Neural progenitor cell (in vitro differentiated cells): ENCODE measurements at regions not wholly inside any gene's neighbourhood (a gene's known extent, or its start where the extent isn't known, plus 50 kb on each side); places are given as distances from the start of the nearest gene placed in this dataset.
A peak's percentile ranks its signal among the peaks of the same experiment; 100 is the strongest.

Source experiments
- DNase-seq: peaks from one replicate; pipeline ENCODE4 v3.0.0-alpha.2; 2016; ENCODE audit warnings: low spot score
- H2AFZ ChIP-seq: fragments of 200-600 bp; sonication (generic); replicated peaks from 2 replicates; pipeline ENCODE4 v1.6.1; 2016; ENCODE audit warnings: antibody characterized with exemption
- H3F3A ChIP-seq: fragments of 200-600 bp; sonication (generic); 2 replicates; pipeline ENCODE4 v1.6.1; 2016; ENCODE audit warnings: antibody characterized with exemption, low read depth
- H3K27ac ChIP-seq: fragments of 200-600 bp; sonication (generic); 2 replicates; pipeline ENCODE4 v1.5.1; 2016; ENCODE audit warnings: mild to moderate bottlenecking
- H3K27me3 ChIP-seq: fragments of 200-600 bp; sonication (generic); 2 replicates; pipeline ENCODE4 v1.6.1; 2016; ENCODE audit warnings: mild to moderate bottlenecking, moderate library complexity
- H3K36me3 ChIP-seq: fragments of 200-600 bp; sonication (generic); 2 replicates; pipeline ENCODE4 v1.5.1; 2016
- H3K4me1 ChIP-seq: fragments of 200-600 bp; sonication (generic); 2 replicates; pipeline ENCODE4 v1.6.1; 2016; ENCODE audit warnings: mixed run types
- H3K4me2 ChIP-seq: fragments of 200-600 bp; sonication (generic); 2 replicates; pipeline ENCODE4 v1.6.1; 2016
- H3K4me3 ChIP-seq: fragments of 200-600 bp; sonication (generic); 2 replicates; pipeline ENCODE4 v1.5.1; 2016
- H3K79me2 ChIP-seq: fragments of 200-600 bp; sonication (generic); 2 replicates; pipeline ENCODE4 v1.6.1; 2016; ENCODE audit warnings: low read depth
- H3K9ac ChIP-seq: fragments of 200-600 bp; sonication (generic); 2 replicates; pipeline ENCODE4 v1.6.1; 2016
- H3K9me3 ChIP-seq: fragments of 200-600 bp; sonication (generic); 2 replicates; pipeline ENCODE4 v1.5.1; 2016; ENCODE audit warnings: low read depth
- H4K20me1 ChIP-seq: fragments of 200-600 bp; sonication (generic); 2 replicates; pipeline ENCODE4 v1.6.1; 2016; ENCODE audit warnings: low read depth
- H3K27ac Mint-ChIP-seq: 3 replicates; pipeline ENCODE4 v1.8.0; 2021; ENCODE audit warnings: mixed read lengths
- H3K27me3 Mint-ChIP-seq: 2 replicates; pipeline ENCODE4 v1.8.0; 2022; ENCODE audit warnings: low read depth, mild to moderate bottlenecking, inconsistent platforms, moderate library complexity, mixed read lengths; ENCODE audit not compliant: insufficient read depth
- H3K36me3 Mint-ChIP-seq: 3 replicates; pipeline ENCODE4 v1.8.0; 2021; ENCODE audit warnings: mixed read lengths
- H3K4me1 Mint-ChIP-seq: 3 replicates; pipeline ENCODE4 v1.8.0; 2021; ENCODE audit warnings: mixed read lengths
- H3K4me3 Mint-ChIP-seq: 3 replicates; pipeline ENCODE4 v1.8.0; 2021; ENCODE audit warnings: mild to moderate bottlenecking, moderate library complexity, mixed read lengths
- H3K9me3 Mint-ChIP-seq: 3 replicates; pipeline ENCODE4 v1.8.0; 2020; ENCODE audit warnings: mixed read lengths
- CTCF ChIP-seq: fragments of 200-600 bp; sonication (generic); IDR thresholded peaks from 2 replicates; pipeline ENCODE4 v1.5.1; 2017; ENCODE audit warnings: antibody characterized with exemption, mild to moderate bottlenecking
- EZH2 ChIP-seq: fragments of 200-600 bp; sonication (generic); IDR thresholded peaks from 2 replicates; pipeline ENCODE4 v1.6.1; 2017; ENCODE audit warnings: antibody characterized with exemption, mild to moderate bottlenecking, moderate library complexity
- EZH2phosphoT487 ChIP-seq: fragments of 200-600 bp; sonication (generic); IDR thresholded peaks from 2 replicates; pipeline ENCODE4 v1.6.1; 2017; ENCODE audit warnings: antibody characterized with exemption

DNA sequence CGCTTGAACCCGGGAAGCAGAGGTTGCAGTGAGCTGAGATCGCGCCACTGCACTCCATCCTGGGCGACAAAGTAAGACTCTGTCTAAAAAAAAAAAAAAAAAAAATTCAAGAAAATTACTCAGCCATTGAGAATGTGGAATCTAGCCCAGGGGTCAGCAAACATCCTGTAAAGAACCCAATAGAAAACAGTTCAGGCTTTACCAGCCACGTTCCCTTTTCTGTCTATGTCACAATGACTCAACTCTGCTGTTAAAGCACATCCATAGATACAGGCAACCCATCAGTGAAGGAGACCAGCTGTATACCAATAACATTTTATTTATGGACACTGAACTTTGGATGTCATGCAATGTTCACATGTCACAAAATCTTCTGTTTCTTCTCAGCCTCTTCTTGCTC is 435.6 kb upstream of the GYPC start:
- H3K79me2 ChIP-seq, result no peaks in the 10 kb centered on the region
- H2AFZ ChIP-seq, result no peak overlapping the region
- H3K27ac ChIP-seq, result no peak overlapping the region
- Mint-ChIP-seq H3K36me3 (no peaks in the 10 kb centered on the region), H3K4me3 (no peak overlapping the region), H3K9me3 (peaks cover 3% of the 10 kb centered on the region), H3K27ac (no peak overlapping the region), H3K4me1 (peaks cover 8% of the 10 kb centered on the region), H3K27me3 (peaks cover 2% of the 10 kb centered on the region)
- H3K36me3 ChIP-seq, result no peaks in the 10 kb centered on the region
- no peaks in the 10 kb centered on the region for H3F3A ChIP-seq
- H3K4me2 ChIP-seq, result no peak overlapping the region
- no peaks in the 10 kb centered on the region for H4K20me1 ChIP-seq
- H3K27me3 ChIP-seq, result no peaks in the 10 kb centered on the region
- TF ChIP-seq EZH2, result no peak
- no peak for TF ChIP-seq EZH2phosphoT487
- TF ChIP-seq CTCF, result no peak
- no peak overlapping the region for H3K9ac ChIP-seq
- no peaks in the 10 kb centered on the region for H3K9me3 ChIP-seq
- no peaks in the 10 kb centered on the region for H3K4me1 ChIP-seq
- no peak overlapping the region for H3K4me3 ChIP-seq
- no peak for DNase-seq

DNA sequence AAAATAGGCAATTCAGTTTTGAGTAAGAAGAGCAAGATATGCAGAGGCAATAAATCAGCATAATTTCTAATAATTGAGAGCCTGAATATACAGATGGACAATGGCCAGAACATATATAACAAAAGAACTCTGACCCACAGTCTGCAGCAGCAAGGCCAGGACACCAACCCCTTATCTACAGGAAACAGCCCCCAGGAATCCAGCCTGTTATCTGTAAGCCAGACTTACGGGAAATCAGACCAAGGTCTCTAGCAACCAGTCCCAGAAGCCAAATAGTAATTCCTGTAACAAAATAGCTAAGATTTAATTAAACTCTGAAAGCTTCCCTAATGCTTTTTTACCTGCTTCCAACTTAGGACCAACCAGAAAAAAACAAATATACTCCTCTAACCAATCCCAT is 434.5 kb upstream of the GYPC start:
- no peak overlapping the region for H3K4me3 ChIP-seq
- Mint-ChIP-seq H3K36me3 (no peaks in the 10 kb centered on the region), H3K4me3 (no peak overlapping the region), H3K4me1 (peaks cover 8% of the 10 kb centered on the region), H3K9me3 (peaks cover 3% of the 10 kb centered on the region), H3K27me3 (peaks cover 2% of the 10 kb centered on the region), H3K27ac (no peak overlapping the region)
- peak overlapping the region; percentile 34 for H2AFZ ChIP-seq
- H4K20me1 ChIP-seq, result no peaks in the 10 kb centered on the region
- no peak for DNase-seq
- H3K4me2 ChIP-seq, result no peak overlapping the region
- no peaks in the 10 kb centered on the region for H3F3A ChIP-seq
- no peaks in the 10 kb centered on the region for H3K27me3 ChIP-seq
- H3K27ac ChIP-seq, result no peak overlapping the region
- no peak for TF ChIP-seq EZH2phosphoT487
- TF ChIP-seq CTCF, result no peak
- TF ChIP-seq EZH2, result no peak
- no peaks in the 10 kb centered on the region for H3K79me2 ChIP-seq
- no peaks in the 10 kb centered on the region for H3K9me3 ChIP-seq
- H3K4me1 ChIP-seq, result no peaks in the 10 kb centered on the region
- H3K36me3 ChIP-seq, result no peaks in the 10 kb centered on the region
- no peak overlapping the region for H3K9ac ChIP-seq

DNA sequence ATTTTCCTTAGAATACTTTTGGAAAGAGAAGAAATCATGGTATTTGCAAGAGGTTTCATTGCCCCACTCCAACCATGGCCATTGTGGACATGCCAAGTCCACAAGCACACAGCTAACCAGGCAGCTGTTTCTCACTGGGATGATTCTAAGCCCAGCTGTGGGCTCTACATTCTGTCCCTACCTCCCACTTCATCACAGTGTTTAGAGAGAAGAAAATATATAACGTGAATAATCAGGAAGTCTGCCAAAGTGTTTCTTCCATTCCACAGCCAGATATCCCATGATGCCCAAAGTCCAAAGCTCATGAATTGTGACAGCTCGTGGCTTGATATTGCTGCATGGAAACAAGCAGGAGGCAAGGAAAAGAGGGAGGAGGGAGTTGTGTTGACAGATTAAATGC is 433.7 kb upstream of the GYPC start:
- H3K36me3 Mint-ChIP-seq, result no peaks in the 10 kb centered on the region
- no peak overlapping the region for H2AFZ ChIP-seq
- TF ChIP-seq EZH2 (no peak), CTCF (no peak), EZH2phosphoT487 (no peak)
- H3K9ac ChIP-seq, result no peak overlapping the region
- no peaks in the 10 kb centered on the region for H3K4me1 ChIP-seq
- H3K27ac ChIP-seq, result no peak overlapping the region
- peaks cover 8% of the 10 kb centered on the region for H3K4me1 Mint-ChIP-seq
- H3K9me3 Mint-ChIP-seq, result peaks cover 3% of the 10 kb centered on the region
- H3K79me2 ChIP-seq, result no peaks in the 10 kb centered on the region
- no peaks in the 10 kb centered on the region for H4K20me1 ChIP-seq
- no peaks in the 10 kb centered on the region for H3K27me3 ChIP-seq
- no peaks in the 10 kb centered on the region for H3K9me3 ChIP-seq
- H3K36me3 ChIP-seq, result no peaks in the 10 kb centered on the region
- DNase-seq, result no peak
- peaks cover 2% of the 10 kb centered on the region for H3K27me3 Mint-ChIP-seq
- H3K27ac Mint-ChIP-seq, result no peak overlapping the region
- H3K4me3 Mint-ChIP-seq, result no peak overlapping the region
- H3K4me2 ChIP-seq, result no peak overlapping the region
- no peak overlapping the region for H3K4me3 ChIP-seq
- no peaks in the 10 kb centered on the region for H3F3A ChIP-seq

GRCh38 chr2:126224776-126225175 is 431.2 kb upstream of the GYPC start:
- no peak for TF ChIP-seq CTCF
- TF ChIP-seq EZH2phosphoT487, result no peak
- TF ChIP-seq EZH2, result no peak
- H3K9me3 Mint-ChIP-seq, result peaks cover 3% of the 10 kb centered on the region
- H3K27ac Mint-ChIP-seq, result no peak overlapping the region
- H3K4me3 Mint-ChIP-seq, result no peak overlapping the region
- DNase-seq, result no peak
- no peaks in the 10 kb centered on the region for H3F3A ChIP-seq
- H3K4me3 ChIP-seq, result no peak overlapping the region
- H3K27ac ChIP-seq, result no peak overlapping the region
- no peaks in the 10 kb centered on the region for H3K4me1 ChIP-seq
- no peaks in the 10 kb centered on the region for H4K20me1 ChIP-seq
- H3K27me3 Mint-ChIP-seq, result peaks cover 2% of the 10 kb centered on the region
- H3K4me1 Mint-ChIP-seq, result peaks cover 6% of the 10 kb centered on the region
- no peaks in the 10 kb centered on the region for H3K79me2 ChIP-seq
- H3K9ac ChIP-seq, result no peak overlapping the region
- no peak overlapping the region for H2AFZ ChIP-seq
- H3K27me3 ChIP-seq, result no peaks in the 10 kb centered on the region
- H3K36me3 Mint-ChIP-seq, result no peaks in the 10 kb centered on the region
- H3K9me3 ChIP-seq, result no peaks in the 10 kb centered on the region
- no peaks in the 10 kb centered on the region for H3K36me3 ChIP-seq
- no peak overlapping the region for H3K4me2 ChIP-seq
